ENCODE measurements at regions not wholly inside any gene's neighbourhood (a gene's known extent, or its start where the extent isn't known, plus 50 kb on each side); places are given as distances from the start of the nearest gene placed in this dataset.

DNA sequence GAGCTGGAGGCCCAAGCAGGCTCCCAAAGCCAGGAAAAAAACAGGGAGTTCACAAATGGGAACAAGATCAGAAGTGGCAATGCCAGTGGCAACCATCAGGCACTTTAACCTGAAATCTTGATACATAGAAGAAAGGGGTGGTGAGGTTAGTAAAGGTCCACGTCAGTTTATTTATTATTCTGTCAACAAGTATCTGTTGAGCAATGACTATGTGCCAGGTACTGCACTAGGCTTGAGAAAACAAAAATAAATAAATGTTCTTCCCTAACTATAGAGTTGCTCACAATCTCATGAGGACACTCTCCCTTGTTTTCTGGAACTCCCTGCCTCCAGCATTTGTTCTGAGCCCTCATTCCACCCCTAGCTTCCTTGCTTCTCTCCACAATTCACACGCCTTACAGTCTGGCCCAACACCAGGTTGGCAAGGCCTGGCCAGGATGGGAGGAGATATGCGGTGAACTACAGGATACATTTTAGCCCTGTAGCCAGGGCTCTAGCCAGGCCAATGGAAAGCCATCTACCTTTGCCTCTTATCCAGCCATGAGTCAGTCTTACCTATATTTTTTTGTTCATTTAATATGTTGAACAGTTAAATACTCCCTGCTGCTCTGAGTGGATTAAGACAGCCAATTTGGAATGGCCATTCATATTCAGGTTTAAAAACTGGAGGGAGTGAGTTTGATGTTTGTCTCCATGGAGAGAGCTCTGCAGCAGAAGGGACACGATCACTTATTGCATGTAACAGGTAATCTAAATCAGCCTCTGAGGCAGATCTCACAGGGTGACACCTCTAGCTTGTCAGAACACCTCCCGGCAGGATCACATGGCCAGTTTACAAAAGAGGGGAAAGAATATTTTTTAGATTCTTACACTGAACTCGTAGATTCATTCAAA lies 161.9 kb upstream of the ATP11B start:
- no peak for DNase-seq (ENCODE audit: low read depth in 4 of 6, low spot score in 6 of 6)
- Histone ChIP-seq H3K27ac (ENCODE audit: low read depth, low read length) (no peak overlapping the region), H3K36me3 (ENCODE audit: control insufficient read depth, insufficient read depth, low read length) (no peaks in the 10 kb centered on the region), H3K4me3 (ENCODE audit: low read depth, low read length) (no peak overlapping the region), H3K9me3 (ENCODE audit: control insufficient read depth, insufficient read depth, low read length) (no peaks in the 10 kb centered on the region), H3K27me3 (ENCODE audit: control insufficient read depth, insufficient read depth, low read length) (no peaks in the 10 kb centered on the region), H3K4me1 (ENCODE audit: control insufficient read depth, insufficient read depth, low read length) (no peaks in the 10 kb centered on the region)
- WGBS (ENCODE audit: insufficient coverage) = 67% methylated on average over 1 of the region's 6 CpGs

DNA sequence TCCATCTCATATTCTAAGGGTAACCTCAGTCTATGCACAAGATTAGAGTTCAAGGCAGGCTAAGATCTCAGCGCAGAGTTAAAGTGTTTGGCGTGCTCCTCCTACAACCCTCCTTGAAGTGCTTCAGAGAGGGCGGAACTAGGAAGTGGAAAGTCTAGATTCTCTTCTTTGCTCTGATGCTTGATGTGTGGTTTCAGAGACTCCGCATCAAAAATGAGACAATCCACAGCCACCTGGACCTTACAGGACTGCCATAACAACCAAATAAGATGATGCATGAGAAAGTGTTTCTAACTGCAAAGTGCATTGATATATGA lies 161.3 kb upstream of the ATP11B start:
- no peaks in the 10 kb centered on the region for H3K4me1 ChIP-seq (ENCODE audit: control insufficient read depth, insufficient read depth, low read length)

GRCh38 chr3:182633186-182633585 lies 160.1 kb upstream of the ATP11B start:
- no peaks in the 10 kb centered on the region for H3K9me3 ChIP-seq (ENCODE audit: control insufficient read depth, insufficient read depth, low read length)
- H3K27me3 ChIP-seq (ENCODE audit: control insufficient read depth, insufficient read depth, low read length) = no peaks in the 10 kb centered on the region
- no peaks in the 10 kb centered on the region for H3K36me3 ChIP-seq (ENCODE audit: control insufficient read depth, insufficient read depth, low read length)
- H3K27ac ChIP-seq (ENCODE audit: low read depth, low read length) = no peak overlapping the region
- WGBS (ENCODE audit: insufficient coverage) = 92% methylated on average over 5 of the region's 7 CpGs
- no peak overlapping the region for H3K4me3 ChIP-seq (ENCODE audit: low read depth, low read length)
- DNase-seq (ENCODE audit: low read depth in 4 of 6, low spot score in 6 of 6) = no peak
- H3K4me1 ChIP-seq (ENCODE audit: control insufficient read depth, insufficient read depth, low read length) = no peaks in the 10 kb centered on the region

More for the DNA sequence above, 161.3 kb upstream of the ATP11B start:
- no peaks in the 10 kb centered on the region for H3K36me3 ChIP-seq (ENCODE audit: control insufficient read depth, insufficient read depth, low read length)
- no peak overlapping the region for H3K27ac ChIP-seq (ENCODE audit: low read depth, low read length)
- no CpG with 5 or more reads among the region's 4 CpGs for WGBS (ENCODE audit: insufficient coverage)
- no peak overlapping the region for H3K4me3 ChIP-seq (ENCODE audit: low read depth, low read length)
- H3K9me3 ChIP-seq (ENCODE audit: control insufficient read depth, insufficient read depth, low read length) = no peaks in the 10 kb centered on the region
- DNase-seq (ENCODE audit: low read depth in 4 of 6, low spot score in 6 of 6) = no peak
- H3K27me3 ChIP-seq (ENCODE audit: control insufficient read depth, insufficient read depth, low read length) = no peaks in the 10 kb centered on the region

- Histone ChIP-seq H3K9me3 (ENCODE audit: control insufficient read depth, insufficient read depth, low read length) (peaks cover 3% of the 10 kb centered on the region), H3K36me3 (ENCODE audit: control insufficient read depth, insufficient read depth, low read length) (no peaks in the 10 kb centered on the region), H3K4me1 (ENCODE audit: control insufficient read depth, insufficient read depth, low read length) (no peaks in the 10 kb centered on the region), H3K4me3 (ENCODE audit: low read depth, low read length) (no peak overlapping the region), H3K27ac (ENCODE audit: low read depth, low read length) (no peak overlapping the region), H3K27me3 (ENCODE audit: control insufficient read depth, insufficient read depth, low read length) (no peaks in the 10 kb centered on the region)
- DNase-seq (ENCODE audit: low read depth in 4 of 6, low spot score in 6 of 6) = no peak
- no CpG with 5 or more reads among the region's 1 CpG for WGBS (ENCODE audit: insufficient coverage)
Measured at GRCh38 chr3:182636646-182637045, 156.7 kb upstream of the ATP11B start.

GRCh38 chr3:182637350-182638110 lies 155.8 kb upstream of the ATP11B start:
- Histone ChIP-seq H3K36me3 (ENCODE audit: control insufficient read depth, insufficient read depth, low read length) (no peaks in the 10 kb centered on the region), H3K4me3 (ENCODE audit: low read depth, low read length) (no peak overlapping the region)
- 94% methylated on average over 1 of the region's 2 CpGs for WGBS (ENCODE audit: insufficient coverage)

GRCh38 chr3:182644013-182644412 lies 149.3 kb upstream of the ATP11B start:
- Histone ChIP-seq H3K36me3 (ENCODE audit: control insufficient read depth, insufficient read depth, low read length) (no peaks in the 10 kb centered on the region), H3K4me1 (ENCODE audit: control insufficient read depth, insufficient read depth, low read length) (no peaks in the 10 kb centered on the region), H3K4me3 (ENCODE audit: low read depth, low read length) (no peak overlapping the region), H3K27ac (ENCODE audit: low read depth, low read length) (no peak overlapping the region), H3K27me3 (ENCODE audit: control insufficient read depth, insufficient read depth, low read length) (no peaks in the 10 kb centered on the region), H3K9me3 (ENCODE audit: control insufficient read depth, insufficient read depth, low read length) (peaks cover 3% of the 10 kb centered on the region)
- peak in 2 of 6 donors; percentile 6 to 12 for DNase-seq (ENCODE audit: low read depth in 4 of 6, low spot score in 6 of 6)
- WGBS (ENCODE audit: insufficient coverage) = 44% methylated on average over 2 of the region's 3 CpGs

More at GRCh38 chr3:182637350-182638110, 155.8 kb upstream of the ATP11B start:
- no peak for DNase-seq (ENCODE audit: low read depth in 4 of 6, low spot score in 6 of 6)
- no peaks in the 10 kb centered on the region for H3K27me3 ChIP-seq (ENCODE audit: control insufficient read depth, insufficient read depth, low read length)
- no peaks in the 10 kb centered on the region for H3K4me1 ChIP-seq (ENCODE audit: control insufficient read depth, insufficient read depth, low read length)
- no peak overlapping the region for H3K27ac ChIP-seq (ENCODE audit: low read depth, low read length)
- peaks cover 3% of the 10 kb centered on the region for H3K9me3 ChIP-seq (ENCODE audit: control insufficient read depth, insufficient read depth, low read length)

DNA sequence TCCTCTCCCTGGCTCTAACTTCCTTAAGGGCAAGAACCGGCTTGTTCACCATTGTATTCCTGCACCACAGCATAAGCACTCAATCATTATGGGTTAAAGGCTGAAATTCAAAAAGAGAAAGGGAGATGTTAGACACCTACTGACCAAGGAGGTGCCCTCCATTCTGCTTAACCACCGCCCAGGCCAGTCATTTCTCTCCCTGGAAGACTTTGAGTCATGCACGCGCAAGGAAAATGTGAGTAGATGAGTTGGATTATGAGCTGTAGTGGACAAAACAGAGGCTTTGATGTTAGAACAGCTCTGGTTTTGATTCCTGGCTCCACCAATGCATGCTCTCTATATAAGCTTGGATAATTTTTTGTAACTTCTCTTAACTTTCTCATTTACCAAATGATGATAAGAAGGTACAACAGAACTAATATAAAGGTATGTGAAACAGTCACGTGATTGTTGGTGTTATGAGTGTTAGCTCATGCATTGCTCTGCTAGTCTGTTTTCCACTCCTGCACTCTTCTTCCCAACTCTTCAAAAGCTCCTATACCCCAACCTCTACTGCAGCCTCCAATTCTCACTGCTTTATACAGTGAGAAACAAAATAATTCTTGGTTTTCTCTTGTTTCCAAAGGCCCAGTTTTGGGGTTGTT lies 148.4 kb upstream of the ATP11B start:
- H3K4me3 ChIP-seq (ENCODE audit: low read depth, low read length) = no peak overlapping the region
- no CpG with 5 or more reads among the region's 5 CpGs for WGBS (ENCODE audit: insufficient coverage)

DNA sequence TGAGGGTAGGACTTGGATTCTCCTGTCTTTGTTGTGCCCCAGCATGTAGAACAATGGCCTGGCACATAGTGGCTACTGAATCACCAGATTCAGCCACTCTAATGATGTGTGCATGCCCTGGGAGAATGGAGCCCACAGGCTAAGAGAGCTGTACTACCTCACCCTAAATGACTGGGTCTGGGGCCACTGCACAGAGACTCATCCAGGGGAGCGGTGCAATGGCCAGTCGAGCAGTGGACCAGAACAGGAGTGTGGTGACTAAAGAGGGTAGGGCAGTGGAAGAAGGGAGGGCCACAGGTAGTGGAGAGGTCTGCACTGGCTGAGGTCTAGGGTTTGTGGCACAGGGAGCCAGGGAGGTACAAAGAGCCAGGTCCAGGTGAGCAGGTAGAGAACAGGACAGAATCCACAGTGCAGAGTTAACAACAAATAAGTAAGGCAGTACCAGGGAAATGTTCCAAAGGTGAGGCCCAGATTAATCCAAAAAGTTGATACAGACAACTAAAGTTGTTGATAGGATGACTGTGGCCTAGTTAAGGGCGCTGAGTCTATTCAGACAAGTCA lies 142.7 kb upstream of the ATP11B start:
- no peaks in the 10 kb centered on the region for H3K4me1 ChIP-seq (ENCODE audit: control insufficient read depth, insufficient read depth, low read length)
- no peak overlapping the region for H3K4me3 ChIP-seq (ENCODE audit: low read depth, low read length)
- H3K27ac ChIP-seq (ENCODE audit: low read depth, low read length) = no peak overlapping the region
- H3K9me3 ChIP-seq (ENCODE audit: control insufficient read depth, insufficient read depth, low read length) = peaks cover 1% of the 10 kb centered on the region
- no peaks in the 10 kb centered on the region for H3K36me3 ChIP-seq (ENCODE audit: control insufficient read depth, insufficient read depth, low read length)
- DNase-seq (ENCODE audit: low read depth in 4 of 6, low spot score in 6 of 6) = no peak
- WGBS (ENCODE audit: insufficient coverage) = 95% methylated on average over 2 of the region's 3 CpGs
- H3K27me3 ChIP-seq (ENCODE audit: control insufficient read depth, insufficient read depth, low read length) = no peaks in the 10 kb centered on the region

More for the DNA sequence above, 148.4 kb upstream of the ATP11B start:
- Histone ChIP-seq H3K27ac (ENCODE audit: low read depth, low read length) (no peak overlapping the region), H3K9me3 (ENCODE audit: control insufficient read depth, insufficient read depth, low read length) (peaks cover 3% of the 10 kb centered on the region), H3K27me3 (ENCODE audit: control insufficient read depth, insufficient read depth, low read length) (no peaks in the 10 kb centered on the region), H3K4me1 (ENCODE audit: control insufficient read depth, insufficient read depth, low read length) (no peaks in the 10 kb centered on the region), H3K36me3 (ENCODE audit: control insufficient read depth, insufficient read depth, low read length) (no peaks in the 10 kb centered on the region)
- DNase-seq (ENCODE audit: low read depth in 4 of 6, low spot score in 6 of 6) = no peak

DNA sequence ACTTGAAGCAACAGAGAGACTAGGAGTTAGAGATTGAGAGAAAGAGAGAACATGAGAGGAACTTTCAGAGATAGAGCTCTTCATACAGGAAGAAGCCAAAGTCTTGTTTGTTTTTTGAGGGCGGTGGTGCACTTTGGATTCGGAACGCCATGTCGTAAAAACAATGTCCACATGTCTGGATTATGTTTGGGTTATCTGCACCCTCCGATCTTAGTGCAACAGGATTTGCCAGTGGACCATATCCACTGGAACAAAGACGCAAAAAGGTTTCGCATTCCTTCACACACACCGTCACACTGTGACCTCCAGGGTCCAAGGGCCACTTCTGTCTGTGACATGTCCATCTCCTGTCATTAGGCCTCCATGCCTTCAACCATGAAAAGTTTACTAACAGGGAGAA lies 141.8 kb upstream of the ATP11B start:
- Histone ChIP-seq H3K27ac (ENCODE audit: low read depth, low read length) (no peak overlapping the region), H3K4me1 (ENCODE audit: control insufficient read depth, insufficient read depth, low read length) (no peaks in the 10 kb centered on the region), H3K27me3 (ENCODE audit: control insufficient read depth, insufficient read depth, low read length) (no peaks in the 10 kb centered on the region), H3K4me3 (ENCODE audit: low read depth, low read length) (no peak overlapping the region), H3K9me3 (ENCODE audit: control insufficient read depth, insufficient read depth, low read length) (peaks cover 1% of the 10 kb centered on the region), H3K36me3 (ENCODE audit: control insufficient read depth, insufficient read depth, low read length) (no peaks in the 10 kb centered on the region)
- DNase-seq (ENCODE audit: low read depth in 4 of 6, low spot score in 6 of 6) = no peak
- WGBS (ENCODE audit: insufficient coverage) = 93% methylated on average over 8 of the region's 8 CpGs
